ENCODE measurements at regions not wholly inside any gene's neighbourhood (a gene's known extent, or its start where the extent isn't known, plus 50 kb on each side); places are given as distances from the start of the nearest gene placed in this dataset.
A peak's percentile ranks its signal among the peaks of the same experiment; 100 is the strongest.

GRCh38 chr13:97564956-97565355 lies 131.0 kb downstream of the RAP2A start:
- no peak for DNase-seq

DNA sequence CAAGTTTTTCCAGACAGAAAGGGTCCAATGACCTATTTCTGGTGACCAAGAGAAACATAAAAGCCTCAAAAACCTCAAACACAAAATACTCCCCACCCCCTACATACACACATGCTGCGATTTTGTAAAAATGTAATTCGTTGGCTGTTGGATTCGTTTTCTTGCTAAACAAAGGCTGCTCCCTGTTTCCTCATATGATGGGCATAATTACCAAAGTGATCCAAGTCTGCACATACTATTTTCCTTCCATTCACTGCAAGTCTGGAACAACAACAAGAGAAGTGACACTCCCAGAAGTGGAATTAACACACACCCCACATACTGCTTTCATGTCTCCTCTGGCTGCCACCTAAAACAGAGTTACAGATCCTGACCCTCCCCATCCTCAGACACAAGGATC lies 131.9 kb downstream of the RAP2A start:
- no peak for DNase-seq

- DNase-seq: peak; percentile 18
Measured at GRCh38 chr13:97566907-97567306, 132.9 kb downstream of the RAP2A start.

DNA sequence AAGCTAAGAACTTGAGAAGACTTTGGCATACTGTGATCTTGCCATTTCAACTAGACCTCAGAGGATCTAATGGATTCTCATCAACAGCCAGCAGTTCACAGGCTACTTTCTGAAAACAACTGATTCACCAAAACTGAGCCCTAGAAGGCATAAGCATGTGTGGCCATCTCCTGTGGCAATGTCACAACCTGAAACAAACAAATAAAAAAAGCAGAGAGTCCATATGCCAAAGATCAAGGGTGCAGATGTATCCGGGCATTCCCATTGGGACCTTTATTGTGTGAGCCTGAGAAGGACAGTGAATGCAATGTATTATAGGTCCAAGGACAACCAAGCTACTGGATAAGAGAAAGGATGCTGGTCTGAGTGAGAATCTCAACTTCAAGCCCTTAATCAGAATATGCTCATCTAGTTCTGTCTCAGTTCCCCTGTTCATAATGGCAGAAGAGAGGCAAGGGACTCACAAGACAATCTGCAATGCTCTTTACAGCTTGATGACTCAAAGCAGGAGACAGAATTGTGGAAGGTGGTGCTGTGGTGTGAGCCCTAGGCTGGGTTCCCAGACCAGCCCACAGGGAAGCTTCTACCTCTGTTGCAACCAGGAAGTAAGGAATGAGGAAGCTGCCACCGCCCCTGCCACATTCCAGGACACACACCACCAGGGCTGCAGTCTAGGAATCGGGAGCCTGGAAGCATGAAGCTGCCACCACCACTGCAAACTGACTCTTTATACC lies 133.7 kb downstream of the RAP2A start:
- DNase-seq: no peak

- no peak for DNase-seq
Measured at GRCh38 chr13:97568850-97569249, 134.9 kb downstream of the RAP2A start.

DNA sequence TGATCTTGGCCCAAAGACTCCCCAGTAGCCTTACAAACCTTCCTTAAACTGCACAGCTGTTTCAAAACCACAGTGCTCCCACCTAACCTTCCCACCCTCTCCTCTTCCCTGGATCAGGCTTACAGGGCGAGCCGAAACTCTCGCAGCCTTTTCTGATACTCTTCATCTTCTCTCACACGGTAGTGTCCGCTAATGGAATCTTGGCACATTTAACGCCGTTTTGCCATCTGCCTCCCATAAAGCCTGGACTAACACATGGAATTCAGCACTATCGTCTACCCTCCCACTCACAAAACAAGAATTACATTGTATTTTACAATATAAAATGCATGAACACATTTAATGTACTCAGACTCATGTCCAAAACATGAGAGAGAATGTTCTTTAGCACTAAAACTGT lies 135.9 kb downstream of the RAP2A start:
- no peak for DNase-seq

- no peak for DNase-seq
Measured at GRCh38 chr13:97570442-97570841, 136.5 kb downstream of the RAP2A start.

GRCh38 chr13:97573011-97573410 lies 139.0 kb downstream of the RAP2A start:
- no peak for DNase-seq

- peak; percentile 61 for DNase-seq
Measured at GRCh38 chr13:97574926-97575325, 141.0 kb downstream of the RAP2A start.

GRCh38 chr13:97577026-97577425 lies 143.1 kb downstream of the RAP2A start:
- peak; percentile 33 for DNase-seq

GRCh38 chr13:97582170-97582569 lies 148.2 kb downstream of the RAP2A start:
- peak; percentile 44 for DNase-seq

DNA sequence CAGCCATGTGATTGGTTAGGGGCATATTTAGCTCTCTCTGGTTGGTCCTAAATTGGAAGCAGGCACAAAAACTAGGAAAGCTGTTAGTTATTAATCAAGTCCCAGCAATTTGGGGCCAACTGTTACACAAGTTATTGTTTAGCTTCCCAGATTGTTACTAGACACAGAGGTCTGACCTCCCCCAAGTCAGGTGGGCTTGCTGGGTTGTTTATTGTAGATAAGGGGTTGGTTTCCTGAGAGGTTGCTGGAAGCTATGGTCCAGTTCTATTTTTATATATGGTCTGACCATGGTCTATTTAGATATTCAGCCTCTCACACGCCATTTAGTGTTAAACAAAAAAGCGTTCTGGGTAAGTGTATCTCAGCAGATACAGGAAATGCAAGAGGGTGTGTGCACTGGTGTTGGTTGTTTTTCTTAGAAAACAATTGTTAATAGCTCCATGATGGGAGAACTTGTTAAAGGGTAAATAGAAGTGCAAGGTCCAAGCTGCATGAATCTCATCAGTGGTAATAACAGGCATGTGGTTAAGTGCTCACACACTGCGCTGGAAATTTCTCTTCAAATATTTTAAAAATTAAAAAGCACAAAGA lies 150.0 kb downstream of the RAP2A start:
- peak; percentile 79 for DNase-seq

DNA sequence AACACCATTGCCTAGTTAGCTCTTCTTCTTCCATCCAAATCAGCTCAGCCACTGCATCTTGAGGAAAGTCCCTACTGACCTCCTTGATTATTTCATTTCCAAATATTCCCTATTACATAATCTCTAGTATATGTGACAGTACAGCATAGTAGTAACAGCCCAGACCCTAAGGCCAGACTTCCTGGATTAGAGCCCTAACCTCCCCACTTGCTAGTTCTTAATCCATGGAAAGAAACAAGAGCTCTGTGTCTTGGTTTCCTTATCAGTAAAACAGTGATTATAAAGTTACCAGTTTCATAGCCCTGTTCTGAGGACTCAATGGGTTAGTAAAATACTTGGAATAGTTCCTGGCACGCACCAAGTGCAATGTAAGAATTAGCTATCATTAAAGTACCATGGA lies 153.0 kb downstream of the RAP2A start:
- no peak for DNase-seq

- DNase-seq: no peak
Measured at GRCh38 chr13:97588993-97589392, 155.0 kb downstream of the RAP2A start.

DNA sequence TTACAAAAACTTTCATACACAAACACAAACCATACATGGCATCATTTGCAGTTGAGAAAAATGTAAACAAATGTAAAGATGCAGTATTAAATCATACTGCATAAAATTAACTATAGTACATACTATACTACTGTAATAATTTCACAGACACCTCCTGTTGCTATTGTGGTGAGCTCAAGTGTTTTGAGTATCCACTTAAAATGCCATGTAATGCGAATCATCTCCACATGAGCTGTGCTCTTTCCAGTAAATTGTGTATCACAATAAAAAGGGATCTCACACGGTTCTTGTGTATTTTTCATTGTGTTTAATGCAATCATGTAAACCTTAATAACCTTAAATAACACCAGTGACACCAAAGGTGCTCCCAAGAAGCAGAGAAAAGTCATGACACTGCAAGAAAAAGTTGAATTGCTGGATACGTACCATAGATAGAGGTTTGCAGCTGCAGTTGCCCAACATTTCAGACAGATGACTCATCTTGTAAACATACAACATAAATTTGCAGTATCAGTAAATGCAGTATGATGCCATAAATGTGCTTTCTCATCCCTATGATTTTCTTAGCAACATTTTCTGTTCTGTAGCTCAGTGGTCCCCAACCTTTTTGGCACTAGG lies 166.6 kb downstream of the RAP2A start:
- peak; percentile 41 for DNase-seq

DNA sequence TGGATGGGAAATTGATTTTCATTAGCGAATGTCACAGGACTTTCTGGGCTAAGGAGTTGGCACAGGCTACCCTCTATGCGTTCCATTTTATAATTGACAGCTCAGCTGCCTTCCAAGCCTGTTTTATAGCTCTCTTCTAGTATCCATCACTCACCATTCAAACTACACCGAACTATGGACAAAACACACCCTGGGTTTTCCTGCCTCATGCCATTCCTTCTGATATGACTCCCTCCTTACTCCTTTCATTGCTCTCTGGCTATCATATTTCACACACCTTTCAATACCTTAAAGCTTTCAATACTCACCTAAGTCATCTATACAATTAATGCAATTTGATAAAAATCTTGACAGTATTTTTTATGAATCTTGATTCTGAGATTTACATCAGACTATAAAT lies 181.3 kb downstream of the RAP2A start:
- no peak for DNase-seq

- DNase-seq: no peak
Measured at GRCh38 chr13:97616385-97616784, 182.4 kb downstream of the RAP2A start.

- no peak for DNase-seq
Measured at GRCh38 chr13:97621025-97621424, 187.1 kb downstream of the RAP2A start.

DNA sequence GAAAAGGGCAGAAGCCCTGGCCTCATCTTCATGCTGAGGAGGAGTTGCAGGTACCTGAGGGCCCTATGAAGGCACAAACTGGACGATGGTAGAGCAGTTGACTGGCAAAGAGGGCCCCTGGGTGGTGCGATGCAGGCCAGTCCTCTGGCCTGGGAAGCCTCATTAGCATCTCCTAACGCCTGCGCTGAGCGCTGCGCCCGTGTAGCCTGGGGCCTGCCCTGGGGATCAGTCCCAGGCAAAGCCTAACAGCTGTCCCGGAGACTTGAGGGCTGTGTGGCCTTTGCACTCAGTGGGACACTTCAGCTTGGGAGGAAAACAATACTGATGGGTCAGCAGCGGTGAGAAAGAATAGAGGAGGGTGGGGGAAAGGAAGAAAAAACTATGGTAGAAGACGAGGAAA lies 187.7 kb downstream of the RAP2A start:
- DNase-seq: no peak

GRCh38 chr13:97627566-97627965 lies 193.6 kb downstream of the RAP2A start:
- peak; percentile 48 for DNase-seq

DNA sequence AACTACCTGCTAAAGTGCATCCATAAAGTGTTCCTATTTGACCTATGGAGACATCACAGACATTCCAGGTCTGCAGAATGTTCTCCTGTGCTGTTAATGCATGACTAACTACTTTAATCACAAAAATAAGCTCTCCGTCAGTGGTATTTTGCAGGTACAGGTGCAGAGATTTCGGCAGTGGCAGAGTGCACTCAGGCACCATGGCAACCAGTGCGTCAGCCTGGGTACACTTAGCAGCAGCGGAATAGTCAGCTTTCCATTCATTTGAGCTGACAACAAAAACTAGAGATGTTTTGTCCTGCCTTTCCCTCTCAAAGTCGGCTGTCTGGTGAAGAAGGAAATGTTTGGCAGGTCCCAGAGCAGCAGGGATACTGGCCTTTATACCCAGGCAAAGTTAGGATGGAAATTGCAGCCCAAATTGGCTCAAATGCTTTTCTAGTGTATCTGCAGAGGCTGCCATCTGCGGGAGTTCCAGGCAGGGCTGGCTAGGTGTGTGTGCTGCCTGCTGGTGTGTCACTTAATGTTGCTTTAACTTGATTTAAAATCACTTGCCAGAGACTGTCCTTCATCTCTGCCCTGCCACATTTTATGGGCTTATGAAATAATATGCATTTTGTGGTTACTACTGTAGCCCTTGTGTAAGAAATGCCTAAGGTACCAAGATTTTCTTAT lies 195.8 kb downstream of the RAP2A start:
- DNase-seq: no peak

DNA sequence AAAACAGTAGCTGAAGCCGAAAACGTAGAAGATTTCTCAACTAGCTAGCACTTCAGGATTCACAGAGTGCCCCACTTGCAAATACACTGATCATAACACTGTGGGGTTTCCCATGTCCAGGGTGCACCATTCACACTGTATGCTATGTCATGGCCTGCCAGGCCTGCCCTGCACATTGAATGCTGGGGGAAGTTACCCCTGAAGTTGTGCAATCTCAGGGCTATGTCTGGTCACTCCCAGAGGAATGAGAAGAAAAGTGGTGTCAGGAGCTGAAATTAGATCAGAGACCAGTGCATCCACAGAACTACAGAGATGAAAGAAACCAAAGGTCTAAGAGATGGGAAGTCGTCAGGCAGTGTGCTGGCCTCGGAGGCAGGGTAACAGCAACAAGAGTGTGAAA lies 196.8 kb downstream of the RAP2A start:
- no peak for DNase-seq

DNA sequence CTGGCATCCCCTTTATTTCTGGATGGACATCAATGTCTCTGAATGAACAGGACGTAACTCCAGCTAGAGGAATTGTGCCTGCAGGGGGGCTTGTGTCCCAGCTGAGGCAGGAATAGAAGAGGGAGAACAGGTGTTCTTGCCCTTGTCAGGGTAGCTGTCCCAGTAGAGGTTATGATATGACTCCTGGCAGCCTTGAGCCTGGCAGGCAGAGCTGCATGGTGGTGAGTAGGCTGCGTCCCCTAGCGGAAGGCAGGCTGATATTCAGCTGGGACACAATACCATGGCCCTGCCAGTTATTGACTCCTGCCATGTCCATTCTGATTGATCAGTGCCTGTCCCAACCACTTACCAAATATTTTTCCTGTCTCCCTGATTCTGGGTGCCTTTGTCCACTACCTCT lies 197.2 kb downstream of the RAP2A start:
- DNase-seq: no peak

DNA sequence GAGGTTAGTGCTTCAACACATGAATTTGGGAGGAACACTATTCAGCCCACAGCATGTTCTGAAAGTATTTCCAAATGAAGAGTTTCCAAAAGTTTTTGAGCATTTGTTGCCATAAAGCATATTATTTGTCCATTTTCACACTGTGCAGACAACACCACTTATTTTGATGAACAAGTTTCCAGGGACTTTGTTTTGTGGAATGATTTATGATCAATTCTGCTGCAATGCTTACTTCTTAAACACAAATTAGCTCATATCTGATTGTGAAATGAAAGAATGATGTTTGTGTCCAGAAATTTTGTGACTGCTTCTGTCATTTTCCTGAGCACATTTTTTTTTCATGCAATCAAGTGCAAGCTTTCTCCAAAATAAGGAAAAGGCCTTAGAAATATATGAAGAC lies 205.3 kb downstream of the RAP2A start:
- DNase-seq: no peak
